K562 (cell line): ENCODE measurements at regions not wholly inside any gene's neighbourhood (a gene's known extent, or its start where the extent isn't known, plus 50 kb on each side); places are given as distances from the start of the nearest gene placed in this dataset.

Experiments
- ATAC-seq: fragments of 200-7000 bp; cut with Tn5 transposase; 3 replicates; pipeline ENCODE4 v1.9.1; 2020; ENCODE audit warnings: moderate library complexity
- BruUV-seq: library from RNA; stranded (reverse); fragments of 400-500 nt; replicated peaks from 2 replicates; lab custom pipeline; 2021; lab: Mats Ljungman, UMichigan
- CTCF ChIA-PET: fragments of 300-600 bp; formaldehyde crosslinking; extraction: SDS; loops from one replicate; lab custom pipeline; 2021; ENCODE audit warnings: low intra/inter-chr PET ratio; lab: Yijun Ruan, JAX
- POLR2A ChIA-PET: fragments of 300-600, 350-650 bp; sonication (Branson Sonifier 250); formaldehyde crosslinking; extraction: SDS; loops from one replicate; lab custom pipeline; 2021; ENCODE audit warnings: antibody characterized with exemption, inconsistent platforms; lab: Yijun Ruan, JAX
- DNase-seq, 4 experiments: peaks; one replicate each; pipeline versions ENCODE4 v3.0.0 to v3.0.0-alpha.2; 2011 to 2018; ENCODE audit warnings: low spot score in 3 of 4, mixed read lengths in 3 of 4; ENCODE audit errors: extremely low read depth in 1 of 4
- FAIRE-seq: peaks from 2 replicates; lab custom pipeline; 2011; peaks lifted over from hg19 to GRCh38; lab: Jason Lieb, UNC
- H2AFZ ChIP-seq: 2 replicates; pipeline ENCODE4 v1.6.0; 2011; ENCODE audit warnings: low read depth, low read length, control low read depth, inconsistent platforms
- H3K27ac ChIP-seq: fragments of 200-600 bp; 3 replicates; pipeline ENCODE4 v1.8.0; 2011; ENCODE audit warnings: low read depth, mild to moderate bottlenecking, control low read depth, inconsistent platforms, low read length, moderate library complexity, mixed read lengths; ENCODE audit errors: extremely low read depth
- H3K27me3 ChIP-seq, 2 experiments: fragments of 300-600 bp in 1 of 2; 2 replicates in 1 of 2; 3 replicates in 1 of 2; pipeline versions ENCODE4 v1.6.0 to v1.8.0; 2011; ENCODE audit warnings: inconsistent platforms in 2 of 2, low read length in 2 of 2, mild to moderate bottlenecking in 1 of 2, mixed read lengths in 1 of 2, moderate library complexity in 1 of 2; ENCODE audit not compliant: control insufficient read depth in 2 of 2, insufficient read depth in 2 of 2
- H3K36me3 ChIP-seq: fragments of 300-600 bp; 3 replicates; pipeline ENCODE4 v1.8.0; 2011; ENCODE audit warnings: mild to moderate bottlenecking, low read length, inconsistent platforms; ENCODE audit not compliant: control insufficient read depth, insufficient read depth
- H3K4me1 ChIP-seq, 2 experiments: fragments of 200-600 bp in 1 of 2; replicated peaks in 1 of 2; 2 replicates in 1 of 2; 3 replicates in 1 of 2; pipeline versions ENCODE4 v1.5.1 to v1.8.0; 2011; ENCODE audit warnings: inconsistent platforms in 2 of 2, low read length in 2 of 2, mild to moderate bottlenecking in 1 of 2, mixed read lengths in 1 of 2, moderate library complexity in 1 of 2; ENCODE audit not compliant: control insufficient read depth in 2 of 2, insufficient read depth in 2 of 2
- H3K4me2 ChIP-seq: 2 replicates; pipeline ENCODE4 v1.6.1; 2011; ENCODE audit warnings: low read length, control low read depth, inconsistent platforms, mixed read lengths; ENCODE audit not compliant: insufficient read depth
- H3K4me3 ChIP-seq: fragments of 200-600 bp; sonication (generic), shearing (Covaris generic); 2 replicates; pipeline ENCODE4 v1.5.1; 2016; ENCODE audit warnings: control low read depth, inconsistent platforms
- H3K79me2 ChIP-seq: fragments of 200-600 bp; 3 replicates; pipeline ENCODE4 v1.8.0; 2011; ENCODE audit warnings: low read length, inconsistent platforms; ENCODE audit not compliant: control insufficient read depth, insufficient read depth
- H3K9ac ChIP-seq, 2 experiments: 2 replicates each; pipeline versions ENCODE4 v1.6.0 to v1.6.1; 2011; ENCODE audit warnings: low read depth in 2 of 2, low read length in 2 of 2, control low read depth in 1 of 2, inconsistent platforms in 1 of 2, mild to moderate bottlenecking in 1 of 2, mixed read lengths in 1 of 2; ENCODE audit not compliant: insufficient read depth in 1 of 2
- H3K9me1 ChIP-seq: one replicate; pipeline ENCODE4 v1.6.0; 2011; ENCODE audit warnings: inconsistent platforms, mild to moderate bottlenecking, low read length, moderate library complexity; ENCODE audit not compliant: control insufficient read depth, insufficient read depth
- H3K9me3 ChIP-seq: replicated peaks from 2 replicates; pipeline ENCODE4 v1.5.1; 2011; ENCODE audit warnings: low read depth, low read length, inconsistent platforms; ENCODE audit not compliant: control insufficient read depth, insufficient read depth
- H4K20me1 ChIP-seq: replicated peaks from 2 replicates; pipeline ENCODE4 v1.6.1; 2011; ENCODE audit warnings: low read length, inconsistent platforms, mixed read lengths; ENCODE audit not compliant: control insufficient read depth, insufficient read depth
- ETV1 ChIP-seq: fragments of 450-650 bp; conservative IDR thresholded peaks from 2 replicates; pipeline ENCODE4 v1.6.1; 2016; ENCODE audit warnings: missing genetic modification characterization, control low read depth, low read depth, missing compliant biosample characterization
- KDM1A ChIP-seq, 2 experiments: fragments of 450-650 bp; IDR thresholded peaks; 2 replicates each; pipeline ENCODE4 v1.6.1; 2016; ENCODE audit warnings: mild to moderate bottlenecking in 2 of 2
- KLF6 ChIP-seq: fragments of 250-450 bp; sonication (Bioruptor Pico); IDR thresholded peaks from 2 replicates; pipeline ENCODE4 v1.4.0; 2020; ENCODE audit warnings: mild to moderate bottlenecking, moderate library complexity, borderline replicate concordance
- PPARD ChIP-seq: fragments of 250-450 bp; sonication (Bioruptor Pico); IDR thresholded peaks from 2 replicates; pipeline ENCODE4 v1.8.0; 2022; ENCODE audit warnings: inconsistent platforms, mild to moderate bottlenecking, moderate library complexity
- SMARCB1 ChIP-seq: IDR thresholded peaks from 2 replicates; pipeline ENCODE4 v1.6.1; 2011; ENCODE audit warnings: improper control_type of control experiment, low read depth; ENCODE audit not compliant: insufficient read length
- SMARCE1 ChIP-seq: fragments of 450-650 bp; IDR thresholded peaks from 2 replicates; pipeline ENCODE4 v1.7.1; 2016; ENCODE audit warnings: mild to moderate bottlenecking
- TAL1 ChIP-seq: fragments of 450-650 bp; IDR thresholded peaks from 2 replicates; pipeline ENCODE4 v1.6.1; 2016; ENCODE audit warnings: mild to moderate bottlenecking
- TCFL5 ChIP-seq: fragments of 250-450 bp; sonication (Bioruptor Pico); conservative IDR thresholded peaks from 2 replicates; pipeline ENCODE4 v1.6.1; 2021; ENCODE audit warnings: mild to moderate bottlenecking, moderate library complexity, matching md5 sums
- ZFP30 ChIP-seq: fragments of 250-450 bp; sonication (Bioruptor Pico); IDR thresholded peaks from 2 replicates; pipeline ENCODE4 v1.8.0; 2022; ENCODE audit warnings: moderate library complexity, mild to moderate bottlenecking, inconsistent platforms, borderline replicate concordance
- WGBS: fragments of 100-300 bp; shearing (Covaris generic); methylation state at CpG from one replicate; pipeline ENCODE4 v1.1.6; 2016; ENCODE audit warnings: low coverage, mixed read lengths; ENCODE audit not compliant: insufficient coverage; ENCODE audit errors: missing lambda C conversion rate; 5-methylcytosine and 5-hydroxymethylcytosine counted together
- in situ Hi-C: fragments of 300-500 bp; cut with MboI; formaldehyde crosslinking; loops from 4 replicates; pipeline ENCODE4 v1.15.0; 2018; ENCODE audit warnings: inconsistent platforms, mixed read lengths
- intact Hi-C: fragments of 100-400 bp; cut with micrococcal nuclease; formaldehyde crosslinking; loops from 2 replicates; pipeline ENCODE4 v1.14.2; 2022
- TF ChIP-seq, protein P1 (sequence below): IDR thresholded peaks from 2 replicates; pipeline ENCODE4 v1.6.1; 2016; ENCODE audit warnings: missing genetic modification characterization, missing compliant biosample characterization
- TF ChIP-seq, protein P2 (sequence below): IDR thresholded peaks from 3 replicates; pipeline ENCODE4 v1.6.1; 2011; ENCODE audit warnings: borderline replicate concordance, mild to moderate bottlenecking, moderate library complexity; ENCODE audit not compliant: insufficient read length; ENCODE audit errors: extremely low read depth
- TF ChIP-seq, protein P3 (sequence below), 2 experiments: IDR thresholded peaks; 2 replicates each; pipeline ENCODE4 v1.6.1; 2011; ENCODE audit warnings: borderline replicate concordance in 1 of 2, control low read depth in 1 of 2, low read depth in 1 of 2, low read length in 1 of 2, mild to moderate bottlenecking in 1 of 2, mixed read lengths in 1 of 2, moderate library complexity in 1 of 2; ENCODE audit not compliant: insufficient read depth in 1 of 2, insufficient read length in 1 of 2, poor library complexity in 1 of 2, severe bottlenecking in 1 of 2; ENCODE audit errors: extremely low read depth in 1 of 2

DNA sequence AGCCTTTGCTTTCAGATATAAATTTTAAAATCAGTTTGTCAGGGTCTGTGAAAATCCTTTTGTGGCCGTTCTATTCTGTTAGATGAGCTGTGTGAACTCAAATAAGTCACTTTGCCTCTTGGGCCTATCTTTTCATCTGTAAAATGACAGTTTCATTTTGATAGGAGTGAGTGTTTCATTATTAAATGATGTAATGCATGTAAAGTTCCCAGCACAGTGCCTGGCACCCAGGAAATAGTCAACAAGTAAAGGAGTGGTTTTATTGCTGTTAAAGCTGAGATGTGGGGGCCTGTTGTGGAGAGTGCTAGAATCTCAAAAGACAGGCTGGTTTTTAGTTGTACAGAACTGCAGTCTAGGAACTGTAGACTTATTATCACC lies 394.5 kb upstream of the CFAP20DC start:
- Histone ChIP-seq H3K9me1 (no peaks in the 10 kb centered on the region), H3K9ac (no peak overlapping the region), H3K4me1 (no peaks in the 10 kb centered on the region), H3K9me3 (no peaks in the 10 kb centered on the region), H3K79me2 (no peaks in the 10 kb centered on the region), H3K4me2 (no peak overlapping the region), H2AFZ (no peak overlapping the region), H3K27me3 (peaks cover 0 to 4% of the 10 kb centered on the region in 2 experiments; a peak in 1 of 5 replicates), H3K36me3 (no peaks in the 10 kb centered on the region), H3K4me3 (no peak overlapping the region), H3K27ac (no peak overlapping the region), H4K20me1 (no peaks in the 10 kb centered on the region)
- ChIA-PET POLR2A (interaction anchor here (1.2 kb wide), 1 partner anchor 17 kb away, joined by 5 read pairs; no protein-coding TSS in a partner anchor), CTCF (no interaction called here)
- no peak for ATAC-seq
- in situ Hi-C loops (no loop called here), intact Hi-C loops (no loop called here)
- no peak for DNase-seq
- 0% methylated on average over 1 of the region's 1 CpG for WGBS
- no peak for FAIRE-seq
- TF ChIP-seq SMARCB1 (no peak), ZFP30 (CRISPR knock-in tag) (no peak), TCFL5 (no peak), KLF6 (CRISPR knock-in tag) (no peak), SMARCE1 (no peak), ETV1 (tag) (no peak), TAL1 (no peak), PPARD (CRISPR knock-in tag) (no peak), KDM1A (IDR thresholded peaks at IDR 0.05) (no peak)
- TF ChIP-seq, protein P1, sequence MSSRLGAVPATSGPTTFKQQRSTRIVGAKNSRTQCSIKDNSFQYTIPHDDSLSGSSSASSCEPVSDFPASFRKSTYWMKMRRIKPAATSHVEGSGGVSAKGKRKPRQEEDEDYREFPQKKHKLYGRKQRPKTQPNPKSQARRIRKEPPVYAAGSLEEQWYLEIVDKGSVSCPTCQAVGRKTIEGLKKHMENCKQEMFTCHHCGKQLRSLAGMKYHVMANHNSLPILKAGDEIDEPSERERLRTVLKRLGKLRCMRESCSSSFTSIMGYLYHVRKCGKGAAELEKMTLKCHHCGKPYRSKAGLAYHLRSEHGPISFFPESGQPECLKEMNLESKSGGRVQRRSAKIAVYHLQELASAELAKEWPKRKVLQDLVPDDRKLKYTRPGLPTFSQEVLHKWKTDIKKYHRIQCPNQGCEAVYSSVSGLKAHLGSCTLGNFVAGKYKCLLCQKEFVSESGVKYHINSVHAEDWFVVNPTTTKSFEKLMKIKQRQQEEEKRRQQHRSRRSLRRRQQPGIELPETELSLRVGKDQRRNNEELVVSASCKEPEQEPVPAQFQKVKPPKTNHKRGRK: no peak
- TF ChIP-seq, protein P2, sequence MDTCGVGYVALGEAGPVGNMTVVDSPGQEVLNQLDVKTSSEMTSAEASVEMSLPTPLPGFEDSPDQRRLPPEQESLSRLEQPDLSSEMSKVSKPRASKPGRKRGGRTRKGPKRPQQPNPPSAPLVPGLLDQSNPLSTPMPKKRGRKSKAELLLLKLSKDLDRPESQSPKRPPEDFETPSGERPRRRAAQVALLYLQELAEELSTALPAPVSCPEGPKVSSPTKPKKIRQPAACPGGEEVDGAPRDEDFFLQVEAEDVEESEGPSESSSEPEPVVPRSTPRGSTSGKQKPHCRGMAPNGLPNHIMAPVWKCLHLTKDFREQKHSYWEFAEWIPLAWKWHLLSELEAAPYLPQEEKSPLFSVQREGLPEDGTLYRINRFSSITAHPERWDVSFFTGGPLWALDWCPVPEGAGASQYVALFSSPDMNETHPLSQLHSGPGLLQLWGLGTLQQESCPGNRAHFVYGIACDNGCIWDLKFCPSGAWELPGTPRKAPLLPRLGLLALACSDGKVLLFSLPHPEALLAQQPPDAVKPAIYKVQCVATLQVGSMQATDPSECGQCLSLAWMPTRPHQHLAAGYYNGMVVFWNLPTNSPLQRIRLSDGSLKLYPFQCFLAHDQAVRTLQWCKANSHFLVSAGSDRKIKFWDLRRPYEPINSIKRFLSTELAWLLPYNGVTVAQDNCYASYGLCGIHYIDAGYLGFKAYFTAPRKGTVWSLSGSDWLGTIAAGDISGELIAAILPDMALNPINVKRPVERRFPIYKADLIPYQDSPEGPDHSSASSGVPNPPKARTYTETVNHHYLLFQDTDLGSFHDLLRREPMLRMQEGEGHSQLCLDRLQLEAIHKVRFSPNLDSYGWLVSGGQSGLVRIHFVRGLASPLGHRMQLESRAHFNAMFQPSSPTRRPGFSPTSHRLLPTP: no peak
- TF ChIP-seq, protein P3, sequence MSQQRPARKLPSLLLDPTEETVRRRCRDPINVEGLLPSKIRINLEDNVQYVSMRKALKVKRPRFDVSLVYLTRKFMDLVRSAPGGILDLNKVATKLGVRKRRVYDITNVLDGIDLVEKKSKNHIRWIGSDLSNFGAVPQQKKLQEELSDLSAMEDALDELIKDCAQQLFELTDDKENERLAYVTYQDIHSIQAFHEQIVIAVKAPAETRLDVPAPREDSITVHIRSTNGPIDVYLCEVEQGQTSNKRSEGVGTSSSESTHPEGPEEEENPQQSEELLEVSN (IDR thresholded peaks at IDR 0.05; ENCODE audit: borderline replicate concordance in 1 of 2, extremely low read depth in 1 of 2, insufficient read depth in 1 of 2, insufficient read length in 1 of 2, low read depth in 1 of 2, low read length in 1 of 2, poor library complexity in 1 of 2, severe bottlenecking in 1 of 2): no peak
- no TSS peak for BruUV-seq
